IPS-15b (cell line): ENCODE measurements at regions not wholly inside any gene's neighbourhood (a gene's known extent, or its start where the extent isn't known, plus 50 kb on each side); places are given as distances from the start of the nearest gene placed in this dataset.

ENCODE experiments used
- H3K27me3 ChIP-seq: one replicate; pipeline ENCODE4 v1.6.1; 2013; ENCODE audit warnings: low read length; ENCODE audit not compliant: control insufficient read depth, insufficient read depth
- H3K36me3 ChIP-seq: one replicate; pipeline ENCODE4 v1.6.1; 2013; ENCODE audit warnings: low read length; ENCODE audit not compliant: control insufficient read depth, insufficient read depth
- H3K4me1 ChIP-seq: one replicate; pipeline ENCODE4 v1.6.1; 2013; ENCODE audit warnings: mild to moderate bottlenecking, low read length; ENCODE audit not compliant: control insufficient read depth, insufficient read depth
- H3K4me3 ChIP-seq: one replicate; pipeline ENCODE4 v1.5.1; 2013; ENCODE audit warnings: low read depth, low read length
- H3K9ac ChIP-seq: one replicate; pipeline ENCODE4 v1.6.1; 2013; ENCODE audit warnings: low read depth, mild to moderate bottlenecking, low read length
- H3K9me3 ChIP-seq: one replicate; pipeline ENCODE4 v1.6.1; 2013; ENCODE audit warnings: mild to moderate bottlenecking, low read length; ENCODE audit not compliant: control insufficient read depth, insufficient read depth

GRCh38 chr11:95284057-95285052, 53.4 kb upstream of the SESN3 start:
- Histone ChIP-seq H3K27me3 (no peaks in the 10 kb centered on the region), H3K4me3 (no peak overlapping the region), H3K4me1 (peaks cover 28% of the 10 kb centered on the region), H3K9me3 (no peaks in the 10 kb centered on the region), H3K36me3 (no peaks in the 10 kb centered on the region), H3K9ac (no peak overlapping the region)

DNA sequence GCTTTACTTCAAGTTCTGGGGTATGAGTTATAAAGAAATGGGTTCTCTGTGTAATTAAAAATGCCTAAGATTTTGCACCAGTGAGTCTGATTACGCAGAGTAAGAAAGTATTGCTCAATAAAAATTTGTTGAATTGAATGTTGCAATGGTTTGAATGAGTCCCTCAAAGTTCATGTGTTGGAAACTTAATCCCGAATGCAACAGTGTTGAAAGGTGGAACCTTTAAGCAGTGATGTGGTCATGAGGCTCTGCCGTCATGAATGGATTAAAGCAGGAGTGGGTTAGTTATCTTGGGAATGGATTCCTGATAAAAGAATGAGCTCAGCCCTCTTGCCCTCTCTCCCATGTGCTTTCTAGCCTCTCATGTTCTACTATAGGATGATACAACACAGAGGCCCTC, 52.6 kb upstream of the SESN3 start:
- Histone ChIP-seq H3K9ac (no peak overlapping the region), H3K36me3 (no peaks in the 10 kb centered on the region), H3K9me3 (no peaks in the 10 kb centered on the region), H3K4me1 (peaks cover 28% of the 10 kb centered on the region), H3K27me3 (no peaks in the 10 kb centered on the region), H3K4me3 (no peak overlapping the region)

GRCh38 chr11:95283146-95283545, 52.1 kb upstream of the SESN3 start:
- no peak overlapping the region for H3K9ac ChIP-seq
- H3K27me3 ChIP-seq = no peaks in the 10 kb centered on the region
- H3K36me3 ChIP-seq = no peaks in the 10 kb centered on the region
- H3K4me3 ChIP-seq = no peak overlapping the region
- no peaks in the 10 kb centered on the region for H3K9me3 ChIP-seq
- H3K4me1 ChIP-seq = peaks cover 29% of the 10 kb centered on the region

DNA sequence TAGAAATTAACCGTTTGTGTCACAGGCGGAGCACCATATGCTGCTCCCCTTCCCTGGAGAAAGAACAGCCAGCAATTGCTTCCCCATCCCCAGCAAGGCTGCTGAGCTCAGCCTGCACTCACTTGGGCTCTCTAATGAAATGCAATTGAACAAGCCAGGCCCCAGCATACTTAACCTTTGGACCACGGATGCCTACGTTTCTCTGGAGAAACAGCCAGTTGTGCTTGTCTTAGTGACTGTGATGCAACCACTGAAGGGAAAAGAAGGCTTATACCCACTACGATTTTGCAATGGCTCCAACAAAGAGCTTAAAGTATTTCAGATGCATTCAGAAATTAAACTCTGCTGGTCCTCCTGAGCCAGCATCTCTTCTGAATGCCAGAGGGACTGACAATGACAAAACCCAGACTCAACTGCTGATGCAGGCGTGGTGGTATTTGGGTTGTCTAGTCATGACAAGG, 51.3 kb upstream of the SESN3 start:
- no peaks in the 10 kb centered on the region for H3K9me3 ChIP-seq
- H3K36me3 ChIP-seq = no peaks in the 10 kb centered on the region
- H3K4me3 ChIP-seq = no peak overlapping the region
- peaks cover 32% of the 10 kb centered on the region for H3K4me1 ChIP-seq
- no peaks in the 10 kb centered on the region for H3K27me3 ChIP-seq
- H3K9ac ChIP-seq = no peak overlapping the region
